ENCODE measurements at regions not wholly inside any gene's neighbourhood (a gene's known extent, or its start where the extent isn't known, plus 50 kb on each side); places are given as distances from the start of the nearest gene placed in this dataset.

- no peak for DNase-seq
Observed at GRCh38 chr10:111873621-111874135, 309.9 kb downstream of the GPAM start.

- DNase-seq = no peak
Observed at GRCh38 chr10:111874576-111874975, 309.0 kb downstream of the GPAM start.

- DNase-seq = no peak
Observed at GRCh38 chr10:111875725-111876124, 307.8 kb downstream of the GPAM start.

DNA sequence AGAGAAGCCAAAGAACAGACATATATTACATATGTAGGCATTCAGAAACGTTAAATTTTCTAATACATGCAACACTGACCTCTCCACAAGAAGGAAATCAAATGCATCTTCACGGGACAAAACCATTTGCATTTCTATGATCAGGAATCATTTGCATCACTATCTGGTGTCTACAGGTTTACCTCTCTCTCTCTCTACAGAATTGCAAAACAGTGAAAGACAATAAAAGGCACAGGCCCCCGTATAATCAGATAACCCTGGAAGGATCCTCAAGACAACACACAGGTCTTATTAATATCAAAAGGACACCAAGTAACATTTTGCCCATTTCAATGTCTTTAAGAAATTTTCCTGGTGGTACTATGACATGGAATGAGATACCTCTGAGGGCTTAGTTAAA lies 306.3 kb downstream of the GPAM start:
- no peak for DNase-seq

- DNase-seq = no peak
Observed at GRCh38 chr10:111879969-111880368, 303.6 kb downstream of the GPAM start.

DNA sequence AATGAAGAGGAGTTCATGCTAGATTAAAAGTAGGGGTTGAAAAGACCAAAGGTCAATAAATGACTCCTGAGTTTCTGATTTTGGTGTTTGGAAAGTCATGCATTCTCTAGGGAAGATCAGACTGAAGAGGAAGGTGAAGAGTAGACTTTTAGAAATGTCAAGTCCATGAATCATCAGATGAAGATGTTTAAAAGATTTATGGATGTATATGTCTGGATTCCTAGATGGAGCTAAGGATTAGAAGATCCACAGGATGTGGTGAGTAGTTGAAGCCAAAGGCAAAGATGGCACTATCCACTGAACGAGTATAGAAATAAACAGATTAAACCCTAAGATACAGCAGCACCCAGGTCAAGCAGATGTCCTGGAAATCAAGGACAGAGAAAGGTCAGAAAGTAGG lies 298.5 kb downstream of the GPAM start:
- DNase-seq = no peak

DNA sequence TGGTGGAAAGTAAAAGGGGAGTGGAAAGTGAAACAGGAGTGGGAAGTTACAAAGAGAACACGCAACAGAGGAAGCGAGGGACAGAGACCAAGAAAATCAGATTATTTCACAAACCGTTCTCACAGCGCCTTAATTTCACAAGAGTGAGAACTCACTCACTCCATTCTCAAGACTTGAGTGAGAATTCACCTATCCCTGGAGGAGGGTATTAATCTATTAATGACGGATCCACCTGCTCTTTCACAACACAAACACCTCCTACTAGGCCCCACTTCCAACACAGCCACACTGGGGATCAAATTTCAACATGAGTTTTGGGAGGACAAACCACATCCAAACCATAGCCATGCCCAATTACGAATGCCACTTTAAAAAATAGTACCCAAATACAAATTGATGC lies 297.6 kb downstream of the GPAM start:
- no peak for DNase-seq

- DNase-seq = no peak
Observed at GRCh38 chr10:111887266-111887665, 296.3 kb downstream of the GPAM start.

DNA sequence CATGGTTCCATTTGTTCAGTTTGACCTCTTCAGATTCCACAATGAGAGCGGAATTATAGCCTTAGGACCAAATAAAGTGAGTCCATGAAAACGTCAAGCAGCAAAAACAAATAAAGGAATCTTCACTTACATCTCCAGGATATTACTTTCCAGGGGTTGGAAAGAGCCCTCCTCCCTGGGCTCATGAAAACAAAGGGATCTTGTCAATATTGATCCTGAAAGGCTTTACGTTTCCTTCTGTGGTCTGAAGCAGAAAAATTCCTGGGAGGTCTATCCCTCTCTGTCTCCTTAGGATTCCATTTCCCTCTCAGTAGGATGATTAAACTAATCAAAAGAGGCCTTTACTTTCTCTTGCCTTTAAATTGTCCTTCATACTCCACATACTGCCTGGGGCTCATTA lies 293.5 kb downstream of the GPAM start:
- DNase-seq = no peak

GRCh38 chr10:111916011-111916410 lies 267.6 kb downstream of the GPAM start:
- no peak for DNase-seq

GRCh38 chr10:111921821-111922220 lies 261.7 kb downstream of the GPAM start:
- no peak for DNase-seq

- DNase-seq = no peak
Observed at GRCh38 chr10:111923032-111923431, 260.5 kb downstream of the GPAM start.

GRCh38 chr10:111926286-111926685 lies 257.3 kb downstream of the GPAM start:
- no peak for DNase-seq

DNA sequence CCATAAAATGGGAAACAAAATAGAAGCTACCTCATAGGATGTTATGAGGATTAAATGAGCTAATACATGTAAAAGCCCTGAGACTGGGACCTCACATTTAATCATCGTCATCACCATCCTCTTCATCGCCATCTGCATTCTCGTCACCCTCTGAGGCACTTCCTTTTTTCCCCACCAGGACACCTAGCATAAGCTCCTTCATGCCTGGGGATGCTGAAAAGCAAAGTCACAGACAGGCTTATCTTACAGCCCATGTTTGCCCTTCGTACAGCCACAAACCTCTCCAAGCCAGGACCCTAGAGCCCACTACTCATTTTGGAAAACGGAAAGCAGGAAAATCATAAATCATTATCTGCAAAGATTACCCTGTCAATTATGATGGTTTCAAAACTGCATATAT lies 249.6 kb downstream of the GPAM start:
- DNase-seq = no peak

DNA sequence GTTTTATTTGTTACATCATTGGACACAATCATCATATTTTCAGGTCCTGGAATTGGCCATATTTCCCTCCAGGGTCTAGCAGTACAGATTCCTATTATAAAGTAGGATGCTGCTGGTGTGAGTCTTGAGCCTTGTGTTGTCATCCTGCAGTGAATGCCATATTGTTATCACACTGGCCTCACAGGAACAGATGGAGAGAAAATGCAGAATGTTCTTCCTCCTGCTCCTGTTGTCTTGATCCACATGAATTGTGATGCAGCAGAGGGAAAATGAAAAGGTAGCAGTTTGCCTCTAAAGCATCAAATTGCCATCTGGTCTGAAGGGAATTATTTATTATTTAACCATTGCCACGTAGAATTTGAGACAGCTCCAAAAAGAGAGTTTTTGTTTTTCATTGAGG lies 248.6 kb downstream of the GPAM start:
- no peak for DNase-seq

GRCh38 chr10:111936143-111936542 lies 247.4 kb downstream of the GPAM start:
- no peak for DNase-seq

DNA sequence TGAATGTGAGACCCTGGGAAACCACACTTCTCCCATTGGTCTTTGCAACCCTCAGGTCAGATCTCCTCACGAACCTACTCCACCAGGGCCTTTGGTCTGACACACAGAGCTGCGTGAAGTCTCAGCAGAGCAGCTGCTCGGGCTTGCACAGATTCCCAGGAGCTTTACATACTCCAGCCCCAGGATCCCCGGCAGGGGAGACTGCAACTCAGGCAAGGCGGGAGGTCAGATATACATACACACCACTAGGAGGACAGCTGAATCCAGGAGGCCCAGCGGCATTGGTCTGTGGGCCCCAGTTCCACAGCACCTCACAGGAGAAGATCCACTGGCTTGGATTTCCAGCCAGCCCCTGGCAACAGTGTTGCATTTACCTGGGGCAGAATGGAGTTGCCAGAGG lies 239.2 kb downstream of the GPAM start:
- no peak for DNase-seq

DNA sequence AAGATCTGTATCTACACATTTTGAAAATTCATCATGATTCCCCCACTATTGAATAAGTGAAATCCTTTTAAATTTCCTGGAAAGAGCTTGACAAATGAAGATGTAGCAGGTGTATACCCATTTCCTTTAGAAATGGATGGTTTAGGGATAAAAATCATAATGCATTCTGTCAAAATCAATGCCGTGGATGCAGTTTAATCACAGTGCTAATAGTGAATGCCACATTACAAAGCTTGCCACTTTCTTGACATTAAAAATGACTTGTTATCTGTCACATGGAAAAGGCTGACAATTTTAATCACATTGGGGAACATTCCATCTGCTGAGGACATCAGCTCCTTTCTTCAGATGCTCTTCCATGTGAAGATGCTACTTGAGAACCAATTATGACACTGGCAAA lies 229.6 kb downstream of the GPAM start:
- no peak for DNase-seq

GRCh38 chr10:111954386-111954785 lies 229.2 kb downstream of the GPAM start:
- no peak for DNase-seq

DNA sequence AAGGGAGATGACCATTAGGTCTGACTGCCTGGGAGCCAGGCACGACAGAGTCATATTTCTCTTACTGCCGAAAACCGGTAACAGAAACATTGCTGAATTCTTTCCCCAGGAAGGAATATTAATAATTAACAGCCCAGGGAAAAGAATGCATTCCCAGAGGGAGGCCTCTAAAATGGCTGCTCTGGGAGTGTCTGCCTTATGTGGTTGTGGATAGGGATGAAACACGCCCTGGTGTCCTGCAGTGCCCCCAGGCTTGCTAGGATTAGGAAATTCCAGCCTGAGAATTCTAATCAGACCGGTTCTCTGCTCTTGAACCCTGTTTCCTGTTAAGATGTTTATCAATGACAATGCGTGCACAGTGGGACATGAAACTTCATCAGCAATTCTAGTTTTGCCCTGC lies 226.7 kb downstream of the GPAM start:
- no peak for DNase-seq

DNA sequence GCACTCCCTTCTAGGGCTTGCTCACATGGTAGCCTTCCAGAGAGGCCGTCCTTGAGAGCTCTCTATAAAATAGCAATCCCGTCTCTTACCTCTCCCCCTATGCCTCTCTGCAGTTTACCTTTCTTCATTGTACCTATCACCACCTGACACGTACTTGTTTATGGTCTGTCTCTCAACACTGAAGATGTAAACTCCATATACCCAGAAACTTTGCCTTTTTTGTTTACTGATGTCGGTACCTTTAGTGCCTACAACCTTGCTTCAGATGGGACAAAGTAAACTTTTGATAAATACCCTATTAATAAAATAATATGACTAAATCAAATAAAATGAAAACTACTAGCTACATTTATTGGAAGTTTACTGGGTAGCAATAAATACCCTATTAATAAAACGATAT lies 220.6 kb downstream of the GPAM start:
- no peak for DNase-seq

GRCh38 chr10:111967116-111967515 lies 216.4 kb downstream of the GPAM start:
- DNase-seq = no peak

DNA sequence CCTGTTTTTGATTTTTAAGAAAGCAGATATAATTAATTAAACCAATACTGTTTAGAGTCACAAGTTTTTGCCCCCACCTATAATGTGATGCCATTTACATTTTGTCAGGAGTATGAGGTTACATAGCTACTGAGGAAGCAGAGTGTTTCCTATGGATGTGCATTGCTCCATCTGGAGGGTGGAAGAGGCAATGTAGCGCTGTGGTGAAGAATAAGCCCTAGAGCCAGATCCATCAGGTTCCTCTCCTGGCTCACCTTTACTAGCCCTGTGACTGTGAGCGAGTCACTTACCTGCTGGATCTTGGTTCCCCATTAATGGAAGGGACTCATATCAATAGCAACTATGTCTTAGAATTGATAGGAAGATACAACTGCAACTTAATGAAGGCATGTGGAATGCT lies 216.0 kb downstream of the GPAM start:
- no peak for DNase-seq

DNA sequence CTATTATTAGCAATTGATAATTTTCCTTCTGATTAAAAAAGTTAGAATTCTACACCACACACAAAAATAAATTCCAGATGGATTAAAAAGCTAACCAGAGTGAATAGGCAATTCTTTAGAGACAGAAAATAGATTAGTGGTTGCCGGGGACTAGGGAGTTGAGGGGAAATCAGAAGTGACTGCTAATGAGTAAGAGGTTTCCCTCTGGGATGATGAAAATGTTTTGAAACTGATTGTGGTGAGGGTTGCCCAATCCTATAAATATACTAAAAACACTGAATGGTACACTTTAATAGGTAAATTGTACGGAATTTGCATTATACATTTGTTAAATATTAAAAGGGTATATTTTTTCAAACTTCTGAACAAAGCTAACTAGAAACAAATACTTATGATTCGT lies 214.9 kb downstream of the GPAM start:
- DNase-seq = no peak

DNA sequence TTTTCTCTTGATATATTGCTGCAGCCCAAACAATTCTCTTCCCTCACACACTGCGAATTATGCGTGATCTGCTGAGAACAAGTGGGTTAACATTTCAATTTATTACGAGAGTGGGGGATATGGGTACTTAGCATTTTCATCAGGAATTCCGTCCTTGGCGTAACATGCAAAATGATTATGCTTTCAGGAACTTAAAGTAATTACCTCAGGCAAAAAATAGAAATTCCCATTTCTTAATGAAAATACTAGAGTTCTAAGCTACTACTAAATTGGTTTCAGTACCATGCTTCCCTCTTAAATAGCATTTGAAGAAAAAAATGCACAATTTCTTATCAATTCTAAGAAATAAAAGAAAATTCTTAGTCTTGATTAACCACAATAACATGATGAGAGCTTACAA lies 213.5 kb downstream of the GPAM start:
- DNase-seq = no peak
